A549 (cell line): ENCODE measurements at regions not wholly inside any gene's neighbourhood (a gene's known extent, or its start where the extent isn't known, plus 50 kb on each side); places are given as distances from the start of the nearest gene placed in this dataset.

Source experiments
- GATA3 ChIP-seq: IDR thresholded peaks from 2 replicates; pipeline ENCODE4 v1.6.1; 2012; ENCODE audit warnings: borderline replicate concordance
- NR3C1 ChIP-seq: fragments of >200 bp; sonication (Bioruptor Twin); formaldehyde crosslinking; IDR thresholded peaks from 3 replicates; pipeline ENCODE4 v1.6.1; 2017
- SREBF2 ChIP-seq: fragments of 450-650 bp; IDR thresholded peaks from 2 replicates; pipeline ENCODE4 v1.6.1; 2014; ENCODE audit warnings: mild to moderate bottlenecking, moderate library complexity
- TF ChIP-seq, protein P1 (sequence below): fragments of >200 bp; sonication (Bioruptor Twin); formaldehyde crosslinking; IDR thresholded peaks from 3 replicates; pipeline ENCODE4 v1.5.1; 2016
- TF ChIP-seq, protein P2 (sequence below): fragments of 250-450 bp; sonication (Bioruptor Pico); IDR thresholded peaks from 2 replicates; pipeline ENCODE4 v1.5.0; 2021; ENCODE audit warnings: mild to moderate bottlenecking, moderate library complexity, borderline replicate concordance
- TF ChIP-seq, protein P3 (sequence below): fragments of 200-600 bp; sonication (generic); IDR thresholded peaks from 2 replicates; pipeline ENCODE4 v1.6.1; 2016; ENCODE audit warnings: antibody characterized with exemption, mild to moderate bottlenecking, moderate library complexity

DNA sequence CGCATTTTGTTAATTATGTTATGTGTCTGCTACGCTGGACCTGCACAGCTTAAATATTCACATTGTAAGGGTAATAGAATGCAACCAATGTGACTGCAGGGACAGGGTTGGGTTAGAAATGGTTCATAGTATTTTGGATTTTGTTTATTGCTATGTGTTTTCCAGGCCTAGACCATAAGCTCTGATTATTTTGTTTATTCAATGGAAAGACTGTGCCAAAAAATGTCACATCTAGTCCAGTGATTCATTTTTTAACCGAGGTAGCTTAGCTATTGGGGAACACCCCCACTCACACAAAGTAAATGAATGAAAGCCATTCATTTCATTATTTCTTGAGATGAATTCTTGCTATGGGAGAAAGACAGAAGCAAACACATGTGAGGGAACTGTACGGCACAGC lies 516.5 kb upstream of the ANKRD30A start:
- TF ChIP-seq, protein P1, sequence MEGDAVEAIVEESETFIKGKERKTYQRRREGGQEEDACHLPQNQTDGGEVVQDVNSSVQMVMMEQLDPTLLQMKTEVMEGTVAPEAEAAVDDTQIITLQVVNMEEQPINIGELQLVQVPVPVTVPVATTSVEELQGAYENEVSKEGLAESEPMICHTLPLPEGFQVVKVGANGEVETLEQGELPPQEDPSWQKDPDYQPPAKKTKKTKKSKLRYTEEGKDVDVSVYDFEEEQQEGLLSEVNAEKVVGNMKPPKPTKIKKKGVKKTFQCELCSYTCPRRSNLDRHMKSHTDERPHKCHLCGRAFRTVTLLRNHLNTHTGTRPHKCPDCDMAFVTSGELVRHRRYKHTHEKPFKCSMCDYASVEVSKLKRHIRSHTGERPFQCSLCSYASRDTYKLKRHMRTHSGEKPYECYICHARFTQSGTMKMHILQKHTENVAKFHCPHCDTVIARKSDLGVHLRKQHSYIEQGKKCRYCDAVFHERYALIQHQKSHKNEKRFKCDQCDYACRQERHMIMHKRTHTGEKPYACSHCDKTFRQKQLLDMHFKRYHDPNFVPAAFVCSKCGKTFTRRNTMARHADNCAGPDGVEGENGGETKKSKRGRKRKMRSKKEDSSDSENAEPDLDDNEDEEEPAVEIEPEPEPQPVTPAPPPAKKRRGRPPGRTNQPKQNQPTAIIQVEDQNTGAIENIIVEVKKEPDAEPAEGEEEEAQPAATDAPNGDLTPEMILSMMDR, result no peak
- TF ChIP-seq SREBF2, result no peak
- TF ChIP-seq, protein P2, sequence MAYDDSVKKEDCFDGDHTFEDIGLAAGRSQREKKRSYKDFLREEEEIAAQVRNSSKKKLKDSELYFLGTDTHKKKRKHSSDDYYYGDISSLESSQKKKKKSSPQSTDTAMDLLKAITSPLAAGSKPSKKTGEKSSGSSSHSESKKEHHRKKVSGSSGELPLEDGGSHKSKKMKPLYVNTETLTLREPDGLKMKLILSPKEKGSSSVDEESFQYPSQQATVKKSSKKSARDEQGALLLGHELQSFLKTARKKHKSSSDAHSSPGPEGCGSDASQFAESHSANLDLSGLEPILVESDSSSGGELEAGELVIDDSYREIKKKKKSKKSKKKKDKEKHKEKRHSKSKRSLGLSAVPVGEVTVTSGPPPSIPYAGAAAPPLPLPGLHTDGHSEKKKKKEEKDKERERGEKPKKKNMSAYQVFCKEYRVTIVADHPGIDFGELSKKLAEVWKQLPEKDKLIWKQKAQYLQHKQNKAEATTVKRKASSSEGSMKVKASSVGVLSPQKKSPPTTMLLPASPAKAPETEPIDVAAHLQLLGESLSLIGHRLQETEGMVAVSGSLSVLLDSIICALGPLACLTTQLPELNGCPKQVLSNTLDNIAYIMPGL, result no peak
- no peak for TF ChIP-seq GATA3
- no peak for TF ChIP-seq NR3C1
- TF ChIP-seq, protein P3, sequence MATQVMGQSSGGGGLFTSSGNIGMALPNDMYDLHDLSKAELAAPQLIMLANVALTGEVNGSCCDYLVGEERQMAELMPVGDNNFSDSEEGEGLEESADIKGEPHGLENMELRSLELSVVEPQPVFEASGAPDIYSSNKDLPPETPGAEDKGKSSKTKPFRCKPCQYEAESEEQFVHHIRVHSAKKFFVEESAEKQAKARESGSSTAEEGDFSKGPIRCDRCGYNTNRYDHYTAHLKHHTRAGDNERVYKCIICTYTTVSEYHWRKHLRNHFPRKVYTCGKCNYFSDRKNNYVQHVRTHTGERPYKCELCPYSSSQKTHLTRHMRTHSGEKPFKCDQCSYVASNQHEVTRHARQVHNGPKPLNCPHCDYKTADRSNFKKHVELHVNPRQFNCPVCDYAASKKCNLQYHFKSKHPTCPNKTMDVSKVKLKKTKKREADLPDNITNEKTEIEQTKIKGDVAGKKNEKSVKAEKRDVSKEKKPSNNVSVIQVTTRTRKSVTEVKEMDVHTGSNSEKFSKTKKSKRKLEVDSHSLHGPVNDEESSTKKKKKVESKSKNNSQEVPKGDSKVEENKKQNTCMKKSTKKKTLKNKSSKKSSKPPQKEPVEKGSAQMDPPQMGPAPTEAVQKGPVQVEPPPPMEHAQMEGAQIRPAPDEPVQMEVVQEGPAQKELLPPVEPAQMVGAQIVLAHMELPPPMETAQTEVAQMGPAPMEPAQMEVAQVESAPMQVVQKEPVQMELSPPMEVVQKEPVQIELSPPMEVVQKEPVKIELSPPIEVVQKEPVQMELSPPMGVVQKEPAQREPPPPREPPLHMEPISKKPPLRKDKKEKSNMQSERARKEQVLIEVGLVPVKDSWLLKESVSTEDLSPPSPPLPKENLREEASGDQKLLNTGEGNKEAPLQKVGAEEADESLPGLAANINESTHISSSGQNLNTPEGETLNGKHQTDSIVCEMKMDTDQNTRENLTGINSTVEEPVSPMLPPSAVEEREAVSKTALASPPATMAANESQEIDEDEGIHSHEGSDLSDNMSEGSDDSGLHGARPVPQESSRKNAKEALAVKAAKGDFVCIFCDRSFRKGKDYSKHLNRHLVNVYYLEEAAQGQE, result no peak
